ENCODE measurements at regions not wholly inside any gene's neighbourhood (a gene's known extent, or its start where the extent isn't known, plus 50 kb on each side); places are given as distances from the start of the nearest gene placed in this dataset.

GRCh38 chr16:9681508-9681907 is 500.7 kb downstream of the GRIN2A start:
- Histone ChIP-seq H3K9me3 (ENCODE audit: control insufficient read depth in 2 of 2, low read length in 2 of 2) (peaks cover 0 to 5% of the 10 kb centered on the region in 2 experiments), H3K4me1 (ENCODE audit: control insufficient read depth, insufficient read depth, low read length, poor library complexity, severe bottlenecking) (no peaks in the 10 kb centered on the region), H3K4me3 (ENCODE audit: low read depth, low read length) (no peak overlapping the region), H3K27ac (ENCODE audit: insufficient read depth, low read length, poor library complexity, severe bottlenecking) (no peak overlapping the region), H3K27me3 (ENCODE audit: control insufficient read depth, insufficient read depth, low read length) (no peaks in the 10 kb centered on the region), H3K36me3 (ENCODE audit: control insufficient read depth, insufficient read depth, low read length) (no peaks in the 10 kb centered on the region)
- no peaks in the 10 kb centered on the region for H3K36me3 Mint-ChIP-seq
- H3K27ac Mint-ChIP-seq, result no peak overlapping the region
- H3K27me3 Mint-ChIP-seq, result no peaks in the 10 kb centered on the region
- no peak overlapping the region for H3K4me3 Mint-ChIP-seq
- H3K4me1 Mint-ChIP-seq, result no peaks in the 10 kb centered on the region
- DNase-seq (no peak), ATAC-seq (ENCODE audit: low read depth in 2 of 2) (no peak)
- peaks cover 0 to 18% (median 0%) of the 10 kb centered on the region in 7 donors for H3K9me3 Mint-ChIP-seq

GRCh38 chr16:9682320-9682719 is 499.9 kb downstream of the GRIN2A start:
- no peak overlapping the region for H3K27ac Mint-ChIP-seq
- Histone ChIP-seq H3K4me1 (ENCODE audit: control insufficient read depth, insufficient read depth, low read length, poor library complexity, severe bottlenecking) (no peaks in the 10 kb centered on the region), H3K27me3 (ENCODE audit: control insufficient read depth, insufficient read depth, low read length) (no peaks in the 10 kb centered on the region), H3K9me3 (ENCODE audit: control insufficient read depth in 2 of 2, low read length in 2 of 2) (peaks cover 0 to 5% of the 10 kb centered on the region in 2 experiments), H3K36me3 (ENCODE audit: control insufficient read depth, insufficient read depth, low read length) (no peaks in the 10 kb centered on the region), H3K4me3 (ENCODE audit: low read depth, low read length) (no peak overlapping the region), H3K27ac (ENCODE audit: insufficient read depth, low read length, poor library complexity, severe bottlenecking) (no peak overlapping the region)
- no peak overlapping the region for H3K4me3 Mint-ChIP-seq
- no peaks in the 10 kb centered on the region for H3K27me3 Mint-ChIP-seq
- no peak for ATAC-seq (ENCODE audit: low read depth in 2 of 2)
- no peaks in the 10 kb centered on the region for H3K4me1 Mint-ChIP-seq
- no peaks in the 10 kb centered on the region for H3K36me3 Mint-ChIP-seq
- DNase-seq, result no peak
- peaks cover 0 to 15% (median 0%) of the 10 kb centered on the region in 7 donors for H3K9me3 Mint-ChIP-seq

GRCh38 chr16:9683677-9684076 is 498.6 kb downstream of the GRIN2A start:
- no peak overlapping the region for H3K4me3 ChIP-seq (ENCODE audit: low read depth, low read length)
- no peaks in the 10 kb centered on the region for H3K36me3 ChIP-seq (ENCODE audit: control insufficient read depth, insufficient read depth, low read length)
- H3K4me1 Mint-ChIP-seq, result no peaks in the 10 kb centered on the region
- DNase-seq (no peak), ATAC-seq (ENCODE audit: low read depth in 2 of 2) (no peak)
- no peak overlapping the region for H3K4me3 Mint-ChIP-seq
- no peaks in the 10 kb centered on the region for H3K27me3 ChIP-seq (ENCODE audit: control insufficient read depth, insufficient read depth, low read length)
- H3K27me3 Mint-ChIP-seq, result no peaks in the 10 kb centered on the region
- no peaks in the 10 kb centered on the region for H3K36me3 Mint-ChIP-seq
- no peak overlapping the region for H3K27ac ChIP-seq (ENCODE audit: insufficient read depth, low read length, poor library complexity, severe bottlenecking)
- peaks cover 0 to 5% of the 10 kb centered on the region in 2 experiments for H3K9me3 ChIP-seq (ENCODE audit: control insufficient read depth in 2 of 2, low read length in 2 of 2)
- H3K9me3 Mint-ChIP-seq, result peaks cover 0 to 15% (median 0%) of the 10 kb centered on the region in 7 donors
- no peak overlapping the region for H3K27ac Mint-ChIP-seq
- no peaks in the 10 kb centered on the region for H3K4me1 ChIP-seq (ENCODE audit: control insufficient read depth, insufficient read depth, low read length, poor library complexity, severe bottlenecking)

- Mint-ChIP-seq H3K36me3 (no peaks in the 10 kb centered on the region), H3K4me1 (no peaks in the 10 kb centered on the region), H3K4me3 (no peak overlapping the region), H3K27ac (no peak overlapping the region), H3K27me3 (no peaks in the 10 kb centered on the region), H3K9me3 (peaks cover 0 to 7% (median 0%) of the 10 kb centered on the region in 7 donors)
- H3K27ac ChIP-seq (ENCODE audit: insufficient read depth, low read length, poor library complexity, severe bottlenecking), result no peak overlapping the region
- DNase-seq (no peak), ATAC-seq (ENCODE audit: low read depth in 2 of 2) (no peak)
- peaks cover 0 to 5% of the 10 kb centered on the region in 2 experiments for H3K9me3 ChIP-seq (ENCODE audit: control insufficient read depth in 2 of 2, low read length in 2 of 2)
- no peaks in the 10 kb centered on the region for H3K27me3 ChIP-seq (ENCODE audit: control insufficient read depth, insufficient read depth, low read length)
- no peaks in the 10 kb centered on the region for H3K36me3 ChIP-seq (ENCODE audit: control insufficient read depth, insufficient read depth, low read length)
- H3K4me3 ChIP-seq (ENCODE audit: low read depth, low read length), result no peak overlapping the region
- H3K4me1 ChIP-seq (ENCODE audit: control insufficient read depth, insufficient read depth, low read length, poor library complexity, severe bottlenecking), result no peaks in the 10 kb centered on the region
These were observed 494.4 kb downstream of the GRIN2A start for GRCh38 chr16:9687737-9688319.

GRCh38 chr16:9689597-9689996 is 492.6 kb downstream of the GRIN2A start:
- H3K36me3 Mint-ChIP-seq, result no peaks in the 10 kb centered on the region
- Histone ChIP-seq H3K27me3 (ENCODE audit: control insufficient read depth, insufficient read depth, low read length) (no peaks in the 10 kb centered on the region), H3K36me3 (ENCODE audit: control insufficient read depth, insufficient read depth, low read length) (no peaks in the 10 kb centered on the region), H3K4me1 (ENCODE audit: control insufficient read depth, insufficient read depth, low read length, poor library complexity, severe bottlenecking) (no peaks in the 10 kb centered on the region), H3K9me3 (ENCODE audit: control insufficient read depth in 2 of 2, low read length in 2 of 2) (no peaks in the 10 kb centered on the region), H3K4me3 (ENCODE audit: low read depth, low read length) (no peak overlapping the region), H3K27ac (ENCODE audit: insufficient read depth, low read length, poor library complexity, severe bottlenecking) (no peak overlapping the region)
- H3K27me3 Mint-ChIP-seq, result peaks cover 3% of the 10 kb centered on the region
- H3K9me3 Mint-ChIP-seq, result peaks cover 0 to 1% (median 0%) of the 10 kb centered on the region in 7 donors
- no peak overlapping the region for H3K27ac Mint-ChIP-seq
- ATAC-seq (ENCODE audit: low read depth in 2 of 2), result no peak
- H3K4me1 Mint-ChIP-seq, result no peaks in the 10 kb centered on the region
- no peak overlapping the region for H3K4me3 Mint-ChIP-seq
- DNase-seq, result no peak

- Histone ChIP-seq H3K4me1 (ENCODE audit: control insufficient read depth, insufficient read depth, low read length, poor library complexity, severe bottlenecking) (no peaks in the 10 kb centered on the region), H3K36me3 (ENCODE audit: control insufficient read depth, insufficient read depth, low read length) (no peaks in the 10 kb centered on the region), H3K4me3 (ENCODE audit: low read depth, low read length) (no peak overlapping the region), H3K27me3 (ENCODE audit: control insufficient read depth, insufficient read depth, low read length) (no peaks in the 10 kb centered on the region), H3K9me3 (ENCODE audit: control insufficient read depth in 2 of 2, low read length in 2 of 2) (no peaks in the 10 kb centered on the region), H3K27ac (ENCODE audit: insufficient read depth, low read length, poor library complexity, severe bottlenecking) (no peak overlapping the region)
- ATAC-seq (ENCODE audit: low read depth in 2 of 2) (no peak), DNase-seq (no peak)
- Mint-ChIP-seq H3K4me3 (no peak overlapping the region), H3K4me1 (no peaks in the 10 kb centered on the region), H3K27ac (no peak overlapping the region), H3K36me3 (no peaks in the 10 kb centered on the region), H3K27me3 (peaks cover 4% of the 10 kb centered on the region), H3K9me3 (peaks cover 0 to 3% (median 0%) of the 10 kb centered on the region in 7 donors)
These were observed 487.1 kb downstream of the GRIN2A start for GRCh38 chr16:9695152-9695551.
